ENCODE measurements at regions not wholly inside any gene's neighbourhood (a gene's known extent, or its start where the extent isn't known, plus 50 kb on each side); places are given as distances from the start of the nearest gene placed in this dataset.

- TF ChIP-seq POLR2A (IDR thresholded peaks at IDR 0.05) (no peak), EP300 (IDR thresholded peaks at IDR 0.05; ENCODE audit: low read depth) (no peak), POLR2AphosphoS5 (IDR thresholded peaks at IDR 0.05) (no peak), CTCF (IDR thresholded peaks at IDR 0.05) (peak; percentile 64 to 84 (median 77))
Measured at GRCh38 chr1:101309334-101310311, 72.8 kb downstream of the S1PR1 start.
